ENCODE measurements at regions not wholly inside any gene's neighbourhood (a gene's known extent, or its start where the extent isn't known, plus 50 kb on each side); places are given as distances from the start of the nearest gene placed in this dataset.

GRCh38 chr5:21680196-21680595 lies 1172.9 kb downstream of the CDH12 start:
- TF ChIP-seq CTCF (IDR thresholded peaks at IDR 0.05): no peak
- TF ChIP-seq EP300 (IDR thresholded peaks at IDR 0.05): no peak
- TF ChIP-seq POLR2A (IDR thresholded peaks at IDR 0.05): no peak
